ENCODE measurements at regions not wholly inside any gene's neighbourhood (a gene's known extent, or its start where the extent isn't known, plus 50 kb on each side); places are given as distances from the start of the nearest gene placed in this dataset.

GRCh38 chr16:52773026-52773425 lies 226.1 kb upstream of the TOX3 start:
- no peaks in the 10 kb centered on the region for H3K4me1 ChIP-seq (ENCODE audit: control insufficient read depth in 1 of 2, insufficient read depth in 2 of 2, low read length in 2 of 2)
- H3K9ac ChIP-seq (ENCODE audit: low read depth in 1 of 2, low read length in 2 of 2): no peak overlapping the region
- no peak overlapping the region for H3K4me3 ChIP-seq (ENCODE audit: low read depth in 1 of 2, low read length in 2 of 2)
- no peaks in the 10 kb centered on the region for H3K36me3 ChIP-seq (ENCODE audit: control insufficient read depth in 1 of 2, insufficient read depth in 2 of 2, low read length in 2 of 2)
- no peaks in the 10 kb centered on the region for H3K27me3 ChIP-seq (ENCODE audit: control insufficient read depth in 1 of 2, insufficient read depth in 2 of 2, low read length in 2 of 2)
- H3K9me3 ChIP-seq (ENCODE audit: control insufficient read depth in 1 of 2, low read length in 2 of 2): no peaks in the 10 kb centered on the region
- H3K27ac ChIP-seq (ENCODE audit: low read depth, low read length): no peak overlapping the region

- Histone ChIP-seq H3K9ac (ENCODE audit: low read depth in 1 of 2, low read length in 2 of 2) (no peak overlapping the region), H3K4me3 (ENCODE audit: low read depth in 1 of 2, low read length in 2 of 2) (no peak overlapping the region), H3K4me1 (ENCODE audit: control insufficient read depth in 1 of 2, insufficient read depth in 2 of 2, low read length in 2 of 2) (no peaks in the 10 kb centered on the region), H3K36me3 (ENCODE audit: control insufficient read depth in 1 of 2, insufficient read depth in 2 of 2, low read length in 2 of 2) (no peaks in the 10 kb centered on the region), H3K27me3 (ENCODE audit: control insufficient read depth in 1 of 2, insufficient read depth in 2 of 2, low read length in 2 of 2) (no peaks in the 10 kb centered on the region), H3K9me3 (ENCODE audit: control insufficient read depth in 1 of 2, low read length in 2 of 2) (no peaks in the 10 kb centered on the region), H3K27ac (ENCODE audit: low read depth, low read length) (no peak overlapping the region)
Measured at GRCh38 chr16:52770828-52771227, 223.9 kb upstream of the TOX3 start.

- Histone ChIP-seq H3K9ac (ENCODE audit: low read depth in 1 of 2, low read length in 2 of 2) (no peak overlapping the region), H3K27me3 (ENCODE audit: control insufficient read depth in 1 of 2, insufficient read depth in 2 of 2, low read length in 2 of 2) (no peaks in the 10 kb centered on the region), H3K4me1 (ENCODE audit: control insufficient read depth in 1 of 2, insufficient read depth in 2 of 2, low read length in 2 of 2) (peaks cover 0 to 4% of the 10 kb centered on the region in 2 donors), H3K36me3 (ENCODE audit: control insufficient read depth in 1 of 2, insufficient read depth in 2 of 2, low read length in 2 of 2) (no peaks in the 10 kb centered on the region), H3K27ac (ENCODE audit: low read depth, low read length) (no peak overlapping the region), H3K9me3 (ENCODE audit: control insufficient read depth in 1 of 2, low read length in 2 of 2) (no peaks in the 10 kb centered on the region), H3K4me3 (ENCODE audit: low read depth in 1 of 2, low read length in 2 of 2) (no peak overlapping the region)
Measured at GRCh38 chr16:52758473-52758855, 211.5 kb upstream of the TOX3 start.

- no peak overlapping the region for H3K9ac ChIP-seq (ENCODE audit: low read depth in 1 of 2, low read length in 2 of 2)
- H3K27me3 ChIP-seq (ENCODE audit: control insufficient read depth in 1 of 2, insufficient read depth in 2 of 2, low read length in 2 of 2): no peaks in the 10 kb centered on the region
- H3K27ac ChIP-seq (ENCODE audit: low read depth, low read length): no peak overlapping the region
- no peak overlapping the region for H3K4me3 ChIP-seq (ENCODE audit: low read depth in 1 of 2, low read length in 2 of 2)
- H3K4me1 ChIP-seq (ENCODE audit: control insufficient read depth in 1 of 2, insufficient read depth in 2 of 2, low read length in 2 of 2): peaks cover 0 to 4% of the 10 kb centered on the region in 2 donors
- H3K9me3 ChIP-seq (ENCODE audit: control insufficient read depth in 1 of 2, low read length in 2 of 2): no peaks in the 10 kb centered on the region
- H3K36me3 ChIP-seq (ENCODE audit: control insufficient read depth in 1 of 2, insufficient read depth in 2 of 2, low read length in 2 of 2): no peaks in the 10 kb centered on the region
Measured at GRCh38 chr16:52757746-52758472, 211.0 kb upstream of the TOX3 start.

GRCh38 chr16:52756812-52757517 lies 210.0 kb upstream of the TOX3 start:
- Histone ChIP-seq H3K4me1 (ENCODE audit: control insufficient read depth in 1 of 2, insufficient read depth in 2 of 2, low read length in 2 of 2) (peaks cover 0 to 4% of the 10 kb centered on the region in 2 donors), H3K9ac (ENCODE audit: low read depth in 1 of 2, low read length in 2 of 2) (no peak overlapping the region), H3K27me3 (ENCODE audit: control insufficient read depth in 1 of 2, insufficient read depth in 2 of 2, low read length in 2 of 2) (no peaks in the 10 kb centered on the region), H3K27ac (ENCODE audit: low read depth, low read length) (no peak overlapping the region), H3K4me3 (ENCODE audit: low read depth in 1 of 2, low read length in 2 of 2) (no peak overlapping the region), H3K9me3 (ENCODE audit: control insufficient read depth in 1 of 2, low read length in 2 of 2) (no peaks in the 10 kb centered on the region), H3K36me3 (ENCODE audit: control insufficient read depth in 1 of 2, insufficient read depth in 2 of 2, low read length in 2 of 2) (no peaks in the 10 kb centered on the region)

- Histone ChIP-seq H3K27ac (ENCODE audit: low read depth, low read length) (no peak overlapping the region), H3K4me1 (ENCODE audit: control insufficient read depth in 1 of 2, insufficient read depth in 2 of 2, low read length in 2 of 2) (peaks cover 0 to 4% of the 10 kb centered on the region in 2 donors), H3K9me3 (ENCODE audit: control insufficient read depth in 1 of 2, low read length in 2 of 2) (no peaks in the 10 kb centered on the region), H3K9ac (ENCODE audit: low read depth in 1 of 2, low read length in 2 of 2) (no peak overlapping the region), H3K27me3 (ENCODE audit: control insufficient read depth in 1 of 2, insufficient read depth in 2 of 2, low read length in 2 of 2) (no peaks in the 10 kb centered on the region), H3K4me3 (ENCODE audit: low read depth in 1 of 2, low read length in 2 of 2) (no peak overlapping the region), H3K36me3 (ENCODE audit: control insufficient read depth in 1 of 2, insufficient read depth in 2 of 2, low read length in 2 of 2) (no peaks in the 10 kb centered on the region)
Measured at GRCh38 chr16:52755396-52755795, 208.5 kb upstream of the TOX3 start.

GRCh38 chr16:52751035-52751434 lies 204.1 kb upstream of the TOX3 start:
- Histone ChIP-seq H3K4me1 (ENCODE audit: control insufficient read depth in 1 of 2, insufficient read depth in 2 of 2, low read length in 2 of 2) (no peaks in the 10 kb centered on the region), H3K9me3 (ENCODE audit: control insufficient read depth in 1 of 2, low read length in 2 of 2) (no peaks in the 10 kb centered on the region), H3K4me3 (ENCODE audit: low read depth in 1 of 2, low read length in 2 of 2) (no peak overlapping the region), H3K27ac (ENCODE audit: low read depth, low read length) (no peak overlapping the region), H3K36me3 (ENCODE audit: control insufficient read depth in 1 of 2, insufficient read depth in 2 of 2, low read length in 2 of 2) (no peaks in the 10 kb centered on the region), H3K9ac (ENCODE audit: low read depth in 1 of 2, low read length in 2 of 2) (no peak overlapping the region), H3K27me3 (ENCODE audit: control insufficient read depth in 1 of 2, insufficient read depth in 2 of 2, low read length in 2 of 2) (no peaks in the 10 kb centered on the region)

- H3K9me3 ChIP-seq (ENCODE audit: control insufficient read depth in 1 of 2, low read length in 2 of 2): no peaks in the 10 kb centered on the region
- no peaks in the 10 kb centered on the region for H3K4me1 ChIP-seq (ENCODE audit: control insufficient read depth in 1 of 2, insufficient read depth in 2 of 2, low read length in 2 of 2)
- H3K36me3 ChIP-seq (ENCODE audit: control insufficient read depth in 1 of 2, insufficient read depth in 2 of 2, low read length in 2 of 2): no peaks in the 10 kb centered on the region
- H3K27me3 ChIP-seq (ENCODE audit: control insufficient read depth in 1 of 2, insufficient read depth in 2 of 2, low read length in 2 of 2): no peaks in the 10 kb centered on the region
- no peak overlapping the region for H3K4me3 ChIP-seq (ENCODE audit: low read depth in 1 of 2, low read length in 2 of 2)
- H3K27ac ChIP-seq (ENCODE audit: low read depth, low read length): no peak overlapping the region
- H3K9ac ChIP-seq (ENCODE audit: low read depth in 1 of 2, low read length in 2 of 2): no peak overlapping the region
Measured at GRCh38 chr16:52748741-52749140, 201.8 kb upstream of the TOX3 start.

- no peak overlapping the region for H3K9ac ChIP-seq (ENCODE audit: low read depth in 1 of 2, low read length in 2 of 2)
- H3K27ac ChIP-seq (ENCODE audit: low read depth, low read length): no peak overlapping the region
- no peaks in the 10 kb centered on the region for H3K9me3 ChIP-seq (ENCODE audit: control insufficient read depth in 1 of 2, low read length in 2 of 2)
- no peak overlapping the region for H3K4me3 ChIP-seq (ENCODE audit: low read depth in 1 of 2, low read length in 2 of 2)
- H3K27me3 ChIP-seq (ENCODE audit: control insufficient read depth in 1 of 2, insufficient read depth in 2 of 2, low read length in 2 of 2): no peaks in the 10 kb centered on the region
- no peaks in the 10 kb centered on the region for H3K36me3 ChIP-seq (ENCODE audit: control insufficient read depth in 1 of 2, insufficient read depth in 2 of 2, low read length in 2 of 2)
- no peaks in the 10 kb centered on the region for H3K4me1 ChIP-seq (ENCODE audit: control insufficient read depth in 1 of 2, insufficient read depth in 2 of 2, low read length in 2 of 2)
Measured at GRCh38 chr16:52747088-52747595, 200.2 kb upstream of the TOX3 start.

- no peak overlapping the region for H3K9ac ChIP-seq (ENCODE audit: low read depth in 1 of 2, low read length in 2 of 2)
- H3K27me3 ChIP-seq (ENCODE audit: control insufficient read depth in 1 of 2, insufficient read depth in 2 of 2, low read length in 2 of 2): no peaks in the 10 kb centered on the region
- H3K27ac ChIP-seq (ENCODE audit: low read depth, low read length): no peak overlapping the region
- H3K4me3 ChIP-seq (ENCODE audit: low read depth in 1 of 2, low read length in 2 of 2): no peak overlapping the region
- no peaks in the 10 kb centered on the region for H3K9me3 ChIP-seq (ENCODE audit: control insufficient read depth in 1 of 2, low read length in 2 of 2)
- no peaks in the 10 kb centered on the region for H3K4me1 ChIP-seq (ENCODE audit: control insufficient read depth in 1 of 2, insufficient read depth in 2 of 2, low read length in 2 of 2)
- no peaks in the 10 kb centered on the region for H3K36me3 ChIP-seq (ENCODE audit: control insufficient read depth in 1 of 2, insufficient read depth in 2 of 2, low read length in 2 of 2)
Measured at GRCh38 chr16:52743707-52744106, 196.8 kb upstream of the TOX3 start.

Measured in duodenal mucosa (tissue), 2 donors.